Peyer's patch (tissue), 4 donors: ENCODE measurements at regions not wholly inside any gene's neighbourhood (a gene's known extent, or its start where the extent isn't known, plus 50 kb on each side); places are given as distances from the start of the nearest gene placed in this dataset.

Experiments used
- CTCF ChIP-seq, 6 experiments: fragments of 450-650 bp in 4 of 6; fragments of 200-600 bp in 2 of 6; sonication (generic) in 1 of 6; IDR thresholded peaks; one replicate each; pipeline ENCODE4 v1.5.1; 2017 to 2019; ENCODE audit warnings: antibody characterized with exemption in 6 of 6, mild to moderate bottlenecking in 3 of 6, moderate library complexity in 1 of 6
- POLR2A ChIP-seq, 2 donors: fragments of 450-650 bp; IDR thresholded peaks; one replicate each; pipeline ENCODE4 v1.5.1; 2017; ENCODE audit warnings: antibody characterized with exemption in 2 of 2, mild to moderate bottlenecking in 2 of 2, moderate library complexity in 2 of 2

GRCh38 chr18:5051207-5051606, 145.8 kb downstream of the AKAIN1 start:
- TF ChIP-seq POLR2A (IDR thresholded peaks at IDR 0.05): no peak
- no peak for TF ChIP-seq CTCF (IDR thresholded peaks at IDR 0.05)
